GM23338 (cell line): ENCODE measurements at regions not wholly inside any gene's neighbourhood (a gene's known extent, or its start where the extent isn't known, plus 50 kb on each side); places are given as distances from the start of the nearest gene placed in this dataset.
"Not testable (repeated sequence)": the region's sequence is repeated elsewhere in the genome, so short reads cannot be mapped to it uniquely, and the experiment has no call there.

ENCODE experiments used
- EZH2 ChIP-seq: fragments of 200-600 bp; sonication (generic); IDR thresholded peaks from one replicate; pipeline ENCODE4 v1.8.0; 2017; ENCODE audit warnings: antibody characterized with exemption, mild to moderate bottlenecking, low read depth; ENCODE audit not compliant: unreplicated experiment
- REST ChIP-seq: IDR thresholded peaks from one replicate; pipeline ENCODE4 v1.6.1; 2018; ENCODE audit warnings: antibody characterized with exemption; ENCODE audit not compliant: unreplicated experiment
- TF ChIP-seq, protein P1 (sequence below), 2 experiments: fragments of 200-600 bp in 1 of 2; sonication (generic) in 1 of 2; conservative IDR thresholded peaks; 2 replicates each; pipeline versions ENCODE4 v1.5.1 to v1.6.1; 2016 to 2017; ENCODE audit warnings: antibody characterized with exemption in 2 of 2, low read depth in 2 of 2, mild to moderate bottlenecking in 2 of 2, moderate library complexity in 1 of 2

- TF ChIP-seq, protein P1, sequence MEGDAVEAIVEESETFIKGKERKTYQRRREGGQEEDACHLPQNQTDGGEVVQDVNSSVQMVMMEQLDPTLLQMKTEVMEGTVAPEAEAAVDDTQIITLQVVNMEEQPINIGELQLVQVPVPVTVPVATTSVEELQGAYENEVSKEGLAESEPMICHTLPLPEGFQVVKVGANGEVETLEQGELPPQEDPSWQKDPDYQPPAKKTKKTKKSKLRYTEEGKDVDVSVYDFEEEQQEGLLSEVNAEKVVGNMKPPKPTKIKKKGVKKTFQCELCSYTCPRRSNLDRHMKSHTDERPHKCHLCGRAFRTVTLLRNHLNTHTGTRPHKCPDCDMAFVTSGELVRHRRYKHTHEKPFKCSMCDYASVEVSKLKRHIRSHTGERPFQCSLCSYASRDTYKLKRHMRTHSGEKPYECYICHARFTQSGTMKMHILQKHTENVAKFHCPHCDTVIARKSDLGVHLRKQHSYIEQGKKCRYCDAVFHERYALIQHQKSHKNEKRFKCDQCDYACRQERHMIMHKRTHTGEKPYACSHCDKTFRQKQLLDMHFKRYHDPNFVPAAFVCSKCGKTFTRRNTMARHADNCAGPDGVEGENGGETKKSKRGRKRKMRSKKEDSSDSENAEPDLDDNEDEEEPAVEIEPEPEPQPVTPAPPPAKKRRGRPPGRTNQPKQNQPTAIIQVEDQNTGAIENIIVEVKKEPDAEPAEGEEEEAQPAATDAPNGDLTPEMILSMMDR (conservative IDR thresholded peaks at IDR 0.05; ENCODE audit: low read depth in 2 of 2) = not testable (repeated sequence)
- TF ChIP-seq REST, EZH2: not testable (repeated sequence)
Measured at GRCh38 chr15:21269673-21270072, 170.6 kb downstream of the POTEB3 start.
